ENCODE measurements at regions not wholly inside any gene's neighbourhood (a gene's known extent, or its start where the extent isn't known, plus 50 kb on each side); places are given as distances from the start of the nearest gene placed in this dataset.

DNA sequence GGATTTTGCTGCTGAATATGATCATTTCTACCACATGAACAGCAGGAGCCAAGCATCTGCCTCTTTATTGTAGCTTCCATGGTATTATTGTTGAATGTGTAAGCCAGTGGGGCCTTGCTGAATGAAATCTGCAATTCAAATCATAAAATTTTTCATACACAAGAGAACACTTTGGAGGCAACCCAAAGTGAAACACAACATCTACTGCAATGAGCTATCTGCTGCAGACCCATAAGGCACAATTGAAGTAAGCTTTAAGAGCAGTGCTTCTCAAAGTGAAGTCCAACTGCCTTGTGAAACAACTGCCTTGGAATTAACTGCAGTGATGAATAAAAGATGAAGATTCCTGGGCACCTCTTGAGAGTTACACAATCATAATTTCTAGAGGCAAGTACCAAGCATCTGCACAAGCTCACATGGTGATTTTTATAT is 626.3 kb upstream of the INTU start:
- H3K4me1 Mint-ChIP-seq: peaks cover 8% of the 10 kb centered on the region; the same call in 1 of the 2 replicates
- ATAC-seq (no peak), DNase-seq (ENCODE audit: low spot score) (no peak)
- ChIA-PET CTCF (no interaction called here), POLR2A (no interaction called here)
- H3K36me3 Mint-ChIP-seq: no peaks in the 10 kb centered on the region
- no peak for TF ChIP-seq GTF2I (CRISPR knock-in tag; conservative IDR thresholded peaks at IDR 0.05)
- TF ChIP-seq, protein P1, sequence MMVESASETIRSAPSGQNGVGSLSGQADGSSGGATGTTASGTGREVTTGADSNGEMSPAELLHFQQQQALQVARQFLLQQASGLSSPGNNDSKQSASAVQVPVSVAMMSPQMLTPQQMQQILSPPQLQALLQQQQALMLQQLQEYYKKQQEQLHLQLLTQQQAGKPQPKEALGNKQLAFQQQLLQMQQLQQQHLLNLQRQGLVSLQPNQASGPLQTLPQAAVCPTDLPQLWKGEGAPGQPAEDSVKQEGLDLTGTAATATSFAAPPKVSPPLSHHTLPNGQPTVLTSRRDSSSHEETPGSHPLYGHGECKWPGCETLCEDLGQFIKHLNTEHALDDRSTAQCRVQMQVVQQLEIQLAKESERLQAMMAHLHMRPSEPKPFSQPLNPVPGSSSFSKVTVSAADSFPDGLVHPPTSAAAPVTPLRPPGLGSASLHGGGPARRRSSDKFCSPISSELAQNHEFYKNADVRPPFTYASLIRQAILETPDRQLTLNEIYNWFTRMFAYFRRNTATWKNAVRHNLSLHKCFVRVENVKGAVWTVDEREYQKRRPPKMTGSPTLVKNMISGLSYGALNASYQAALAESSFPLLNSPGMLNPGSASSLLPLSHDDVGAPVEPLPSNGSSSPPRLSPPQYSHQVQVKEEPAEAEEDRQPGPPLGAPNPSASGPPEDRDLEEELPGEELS (CRISPR knock-in tag; IDR thresholded peaks at IDR 0.05): no peak
- no peak overlapping the region for H3K4me3 Mint-ChIP-seq
- H3K27me3 Mint-ChIP-seq (ENCODE audit: low read depth): no peaks in the 10 kb centered on the region
- no peaks in the 10 kb centered on the region for H3K9me3 Mint-ChIP-seq
- no peak overlapping the region for H3K27ac Mint-ChIP-seq

DNA sequence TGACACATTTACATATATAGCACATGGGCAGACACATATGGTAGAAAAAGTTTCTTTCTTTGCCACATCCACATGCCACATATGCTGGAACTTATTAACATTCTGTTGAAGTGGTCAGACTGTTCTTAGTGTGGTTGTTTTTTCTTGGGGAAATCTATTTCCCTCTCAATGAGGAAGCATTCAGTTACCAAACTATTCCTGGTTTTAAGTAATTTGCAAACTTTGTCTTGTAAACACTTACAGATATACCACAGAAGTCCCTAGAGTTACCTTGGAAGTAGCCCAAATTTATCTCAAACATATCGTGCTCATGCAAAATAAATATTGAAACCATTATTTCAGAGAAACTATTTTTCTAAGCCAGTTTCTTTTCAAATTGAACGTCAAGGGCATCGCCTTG is 625.5 kb upstream of the INTU start:
- Mint-ChIP-seq H3K4me1 (peaks cover 8% of the 10 kb centered on the region; the same call in 1 of the 2 replicates), H3K4me3 (no peak overlapping the region), H3K9me3 (no peaks in the 10 kb centered on the region), H3K27me3 (ENCODE audit: low read depth) (no peaks in the 10 kb centered on the region), H3K36me3 (no peaks in the 10 kb centered on the region), H3K27ac (no peak overlapping the region; the same call in 1 of the 2 replicates)
- POLR2A ChIA-PET: no interaction called here
- TF ChIP-seq ZNF138 (CRISPR knock-in tag; conservative IDR thresholded peaks at IDR 0.05) (no peak), SMAD4 (CRISPR knock-in tag; IDR thresholded peaks at IDR 0.05) (no peak), HMGA2 (CRISPR knock-in tag; IDR thresholded peaks at IDR 0.05) (no peak), TCF7 (CRISPR knock-in tag; IDR thresholded peaks at IDR 0.05; ENCODE audit: low read depth) (no peak)
- TF ChIP-seq, protein P2, sequence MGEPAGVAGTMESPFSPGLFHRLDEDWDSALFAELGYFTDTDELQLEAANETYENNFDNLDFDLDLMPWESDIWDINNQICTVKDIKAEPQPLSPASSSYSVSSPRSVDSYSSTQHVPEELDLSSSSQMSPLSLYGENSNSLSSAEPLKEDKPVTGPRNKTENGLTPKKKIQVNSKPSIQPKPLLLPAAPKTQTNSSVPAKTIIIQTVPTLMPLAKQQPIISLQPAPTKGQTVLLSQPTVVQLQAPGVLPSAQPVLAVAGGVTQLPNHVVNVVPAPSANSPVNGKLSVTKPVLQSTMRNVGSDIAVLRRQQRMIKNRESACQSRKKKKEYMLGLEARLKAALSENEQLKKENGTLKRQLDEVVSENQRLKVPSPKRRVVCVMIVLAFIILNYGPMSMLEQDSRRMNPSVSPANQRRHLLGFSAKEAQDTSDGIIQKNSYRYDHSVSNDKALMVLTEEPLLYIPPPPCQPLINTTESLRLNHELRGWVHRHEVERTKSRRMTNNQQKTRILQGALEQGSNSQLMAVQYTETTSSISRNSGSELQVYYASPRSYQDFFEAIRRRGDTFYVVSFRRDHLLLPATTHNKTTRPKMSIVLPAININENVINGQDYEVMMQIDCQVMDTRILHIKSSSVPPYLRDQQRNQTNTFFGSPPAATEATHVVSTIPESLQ (CRISPR knock-in tag; IDR thresholded peaks at IDR 0.05): no peak
- no peak for DNase-seq (ENCODE audit: low spot score)
- CTCF ChIA-PET: no interaction called here
- no peak for ATAC-seq

DNA sequence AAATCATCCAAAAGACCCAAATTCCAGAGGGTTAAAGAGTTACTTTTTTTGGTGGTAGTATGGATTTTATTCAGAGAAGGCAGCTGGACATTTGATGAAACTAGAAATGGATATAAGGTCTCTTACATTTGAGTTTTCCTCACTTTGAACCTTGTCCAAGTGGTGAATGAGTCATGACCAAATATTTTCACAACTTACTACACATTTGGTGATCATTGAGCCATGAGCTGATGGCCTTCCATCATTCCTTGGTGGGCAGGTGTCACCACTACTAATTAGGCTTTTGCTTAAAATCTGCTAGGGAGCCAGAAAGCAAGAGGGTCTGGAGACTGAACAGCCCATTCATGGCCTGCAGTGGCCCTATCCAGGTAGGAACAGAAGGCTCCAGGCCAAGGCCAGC is 620.2 kb upstream of the INTU start:
- ChIA-PET CTCF (no interaction called here), POLR2A (no interaction called here)
- Mint-ChIP-seq H3K4me3 (no peak overlapping the region), H3K27ac (no peak overlapping the region), H3K4me1 (peaks cover 14% of the 10 kb centered on the region), H3K36me3 (no peaks in the 10 kb centered on the region), H3K9me3 (no peaks in the 10 kb centered on the region), H3K27me3 (ENCODE audit: low read depth) (no peaks in the 10 kb centered on the region)
- TF ChIP-seq MYBL2 (CRISPR knock-in tag; IDR thresholded peaks at IDR 0.05) (no peak), NFE2L1 (CRISPR knock-in tag; IDR thresholded peaks at IDR 0.05) (no peak), KAT7 (CRISPR knock-in tag; IDR thresholded peaks at IDR 0.05; ENCODE audit: borderline replicate concordance) (no peak), TEAD1 (CRISPR knock-in tag; IDR thresholded peaks at IDR 0.05) (no peak), TP53 (CRISPR knock-in tag; IDR thresholded peaks at IDR 0.05) (no peak)
- TF ChIP-seq, protein P3, sequence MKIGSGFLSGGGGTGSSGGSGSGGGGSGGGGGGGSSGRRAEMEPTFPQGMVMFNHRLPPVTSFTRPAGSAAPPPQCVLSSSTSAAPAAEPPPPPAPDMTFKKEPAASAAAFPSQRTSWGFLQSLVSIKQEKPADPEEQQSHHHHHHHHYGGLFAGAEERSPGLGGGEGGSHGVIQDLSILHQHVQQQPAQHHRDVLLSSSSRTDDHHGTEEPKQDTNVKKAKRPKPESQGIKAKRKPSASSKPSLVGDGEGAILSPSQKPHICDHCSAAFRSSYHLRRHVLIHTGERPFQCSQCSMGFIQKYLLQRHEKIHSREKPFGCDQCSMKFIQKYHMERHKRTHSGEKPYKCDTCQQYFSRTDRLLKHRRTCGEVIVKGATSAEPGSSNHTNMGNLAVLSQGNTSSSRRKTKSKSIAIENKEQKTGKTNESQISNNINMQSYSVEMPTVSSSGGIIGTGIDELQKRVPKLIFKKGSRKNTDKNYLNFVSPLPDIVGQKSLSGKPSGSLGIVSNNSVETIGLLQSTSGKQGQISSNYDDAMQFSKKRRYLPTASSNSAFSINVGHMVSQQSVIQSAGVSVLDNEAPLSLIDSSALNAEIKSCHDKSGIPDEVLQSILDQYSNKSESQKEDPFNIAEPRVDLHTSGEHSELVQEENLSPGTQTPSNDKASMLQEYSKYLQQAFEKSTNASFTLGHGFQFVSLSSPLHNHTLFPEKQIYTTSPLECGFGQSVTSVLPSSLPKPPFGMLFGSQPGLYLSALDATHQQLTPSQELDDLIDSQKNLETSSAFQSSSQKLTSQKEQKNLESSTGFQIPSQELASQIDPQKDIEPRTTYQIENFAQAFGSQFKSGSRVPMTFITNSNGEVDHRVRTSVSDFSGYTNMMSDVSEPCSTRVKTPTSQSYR (CRISPR knock-in tag; IDR thresholded peaks at IDR 0.05): no peak
- DNase-seq (ENCODE audit: low spot score): no peak
- no peak for ATAC-seq

DNA sequence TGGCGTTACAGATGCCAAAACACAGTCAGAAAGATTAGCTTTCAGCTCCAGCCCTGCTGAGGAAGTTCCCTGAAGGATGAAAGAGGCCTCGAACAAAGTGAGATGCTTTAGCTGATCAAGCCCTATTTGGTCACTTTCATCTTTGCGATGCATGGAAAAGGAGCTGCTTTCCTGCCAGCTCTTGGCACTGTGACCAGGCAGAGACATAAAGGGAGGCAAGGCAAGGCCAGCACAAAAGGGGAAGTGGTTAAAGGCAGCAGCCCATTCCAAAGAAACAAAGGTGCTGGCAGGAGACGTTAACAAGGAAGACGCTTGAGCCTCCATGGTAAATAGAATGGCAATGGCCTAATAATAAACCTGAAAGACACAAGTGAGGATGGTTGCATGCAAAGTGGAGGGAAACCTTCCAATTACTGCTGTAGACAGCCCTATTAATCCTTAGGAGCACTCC is 617.1 kb upstream of the INTU start:
- Mint-ChIP-seq H3K4me3 (no peak overlapping the region), H3K27me3 (ENCODE audit: low read depth) (no peaks in the 10 kb centered on the region), H3K4me1 (peaks cover 14% of the 10 kb centered on the region), H3K9me3 (no peaks in the 10 kb centered on the region), H3K36me3 (peaks cover 3% of the 10 kb centered on the region; the same call in 1 of the 2 replicates), H3K27ac (peak overlapping the region; percentile 64)
- DNase-seq (ENCODE audit: low spot score) (peak; percentile 11), ATAC-seq (peak; percentile 82)
- POLR2A ChIA-PET: no interaction called here
- CTCF ChIA-PET: no interaction called here
- TF ChIP-seq ZNF219 (CRISPR knock-in tag; IDR thresholded peaks at IDR 0.05; ENCODE audit: borderline replicate concordance) (no peak), ZNF121 (CRISPR knock-in tag; IDR thresholded peaks at IDR 0.05) (no peak), TP53 (CRISPR knock-in tag; IDR thresholded peaks at IDR 0.05) (no peak), IRF2 (CRISPR knock-in tag; IDR thresholded peaks at IDR 0.05; ENCODE audit: borderline replicate concordance, low read depth) (no peak), ZBTB21 (CRISPR knock-in tag; IDR thresholded peaks at IDR 0.05; ENCODE audit: borderline replicate concordance) (no peak)
- TF ChIP-seq, protein P4, sequence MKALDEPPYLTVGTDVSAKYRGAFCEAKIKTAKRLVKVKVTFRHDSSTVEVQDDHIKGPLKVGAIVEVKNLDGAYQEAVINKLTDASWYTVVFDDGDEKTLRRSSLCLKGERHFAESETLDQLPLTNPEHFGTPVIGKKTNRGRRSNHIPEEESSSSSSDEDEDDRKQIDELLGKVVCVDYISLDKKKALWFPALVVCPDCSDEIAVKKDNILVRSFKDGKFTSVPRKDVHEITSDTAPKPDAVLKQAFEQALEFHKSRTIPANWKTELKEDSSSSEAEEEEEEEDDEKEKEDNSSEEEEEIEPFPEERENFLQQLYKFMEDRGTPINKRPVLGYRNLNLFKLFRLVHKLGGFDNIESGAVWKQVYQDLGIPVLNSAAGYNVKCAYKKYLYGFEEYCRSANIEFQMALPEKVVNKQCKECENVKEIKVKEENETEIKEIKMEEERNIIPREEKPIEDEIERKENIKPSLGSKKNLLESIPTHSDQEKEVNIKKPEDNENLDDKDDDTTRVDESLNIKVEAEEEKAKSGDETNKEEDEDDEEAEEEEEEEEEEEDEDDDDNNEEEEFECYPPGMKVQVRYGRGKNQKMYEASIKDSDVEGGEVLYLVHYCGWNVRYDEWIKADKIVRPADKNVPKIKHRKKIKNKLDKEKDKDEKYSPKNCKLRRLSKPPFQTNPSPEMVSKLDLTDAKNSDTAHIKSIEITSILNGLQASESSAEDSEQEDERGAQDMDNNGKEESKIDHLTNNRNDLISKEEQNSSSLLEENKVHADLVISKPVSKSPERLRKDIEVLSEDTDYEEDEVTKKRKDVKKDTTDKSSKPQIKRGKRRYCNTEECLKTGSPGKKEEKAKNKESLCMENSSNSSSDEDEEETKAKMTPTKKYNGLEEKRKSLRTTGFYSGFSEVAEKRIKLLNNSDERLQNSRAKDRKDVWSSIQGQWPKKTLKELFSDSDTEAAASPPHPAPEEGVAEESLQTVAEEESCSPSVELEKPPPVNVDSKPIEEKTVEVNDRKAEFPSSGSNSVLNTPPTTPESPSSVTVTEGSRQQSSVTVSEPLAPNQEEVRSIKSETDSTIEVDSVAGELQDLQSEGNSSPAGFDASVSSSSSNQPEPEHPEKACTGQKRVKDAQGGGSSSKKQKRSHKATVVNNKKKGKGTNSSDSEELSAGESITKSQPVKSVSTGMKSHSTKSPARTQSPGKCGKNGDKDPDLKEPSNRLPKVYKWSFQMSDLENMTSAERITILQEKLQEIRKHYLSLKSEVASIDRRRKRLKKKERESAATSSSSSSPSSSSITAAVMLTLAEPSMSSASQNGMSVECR (CRISPR knock-in tag; IDR thresholded peaks at IDR 0.05; ENCODE audit: borderline replicate concordance): no peak
